ENCODE measurements at regions not wholly inside any gene's neighbourhood (a gene's known extent, or its start where the extent isn't known, plus 50 kb on each side); places are given as distances from the start of the nearest gene placed in this dataset.

GRCh38 chr20:11368499-11368898, 549.2 kb upstream of the BTBD3 start:
- no peaks in the 10 kb centered on the region for H3K9me3 Mint-ChIP-seq (ENCODE audit: low read depth)
- H3K4me1 Mint-ChIP-seq (ENCODE audit: low read depth) = peaks cover 16% of the 10 kb centered on the region
- no peak for DNase-seq (ENCODE audit: low spot score)
- H3K36me3 Mint-ChIP-seq (ENCODE audit: low read depth) = no peaks in the 10 kb centered on the region
- H3K4me3 Mint-ChIP-seq (ENCODE audit: unreplicated experiment) = no peak overlapping the region
- H3K27ac Mint-ChIP-seq (ENCODE audit: unreplicated experiment) = no peak overlapping the region
- H3K27me3 Mint-ChIP-seq (ENCODE audit: low read depth) = no peaks in the 10 kb centered on the region
- no peak for TF ChIP-seq CTCF (IDR thresholded peaks at IDR 0.05)

- Mint-ChIP-seq H3K27me3 (ENCODE audit: low read depth) (no peaks in the 10 kb centered on the region), H3K36me3 (ENCODE audit: low read depth) (no peaks in the 10 kb centered on the region), H3K9me3 (ENCODE audit: low read depth) (no peaks in the 10 kb centered on the region), H3K4me3 (ENCODE audit: unreplicated experiment) (no peak overlapping the region), H3K4me1 (ENCODE audit: low read depth) (peaks cover 21% of the 10 kb centered on the region), H3K27ac (ENCODE audit: unreplicated experiment) (no peak overlapping the region)
- DNase-seq (ENCODE audit: low spot score) = no peak
- no peak for TF ChIP-seq CTCF (IDR thresholded peaks at IDR 0.05)
Observed at GRCh38 chr20:11368965-11369711, 548.6 kb upstream of the BTBD3 start.

DNA sequence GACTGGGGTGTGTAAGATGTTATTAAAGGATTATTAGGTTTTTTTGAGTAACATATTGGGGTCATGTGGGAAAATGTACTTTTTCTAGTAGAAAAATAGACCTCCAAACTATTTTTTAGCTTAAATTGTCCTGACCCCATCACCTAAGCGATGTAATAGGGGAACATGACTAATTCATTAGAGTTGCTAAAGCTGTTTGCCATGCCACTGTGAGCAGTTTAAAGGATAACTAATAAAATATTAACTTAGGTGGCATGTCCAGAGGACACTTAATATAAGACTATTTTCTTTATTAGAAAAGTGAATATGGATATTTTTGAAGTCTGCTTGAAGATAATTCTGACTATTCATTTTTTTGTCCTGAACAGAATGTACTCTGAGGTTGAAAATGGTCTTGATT, 545.9 kb upstream of the BTBD3 start:
- H3K27me3 Mint-ChIP-seq (ENCODE audit: low read depth) = no peaks in the 10 kb centered on the region
- no peak overlapping the region for H3K27ac Mint-ChIP-seq (ENCODE audit: unreplicated experiment)
- H3K4me1 Mint-ChIP-seq (ENCODE audit: low read depth) = peaks cover 35% of the 10 kb centered on the region
- H3K4me3 Mint-ChIP-seq (ENCODE audit: unreplicated experiment) = no peak overlapping the region
- DNase-seq (ENCODE audit: low spot score) = no peak
- TF ChIP-seq CTCF (IDR thresholded peaks at IDR 0.05) = no peak
- H3K36me3 Mint-ChIP-seq (ENCODE audit: low read depth) = no peaks in the 10 kb centered on the region
- peaks cover under 1% of the 10 kb centered on the region for H3K9me3 Mint-ChIP-seq (ENCODE audit: low read depth)

GRCh38 chr20:11372876-11373790, 544.6 kb upstream of the BTBD3 start:
- peaks cover 7% of the 10 kb centered on the region for H3K9me3 Mint-ChIP-seq (ENCODE audit: low read depth)
- no peak for DNase-seq (ENCODE audit: low spot score)
- H3K27ac Mint-ChIP-seq (ENCODE audit: unreplicated experiment) = no peak overlapping the region
- peaks cover 41% of the 10 kb centered on the region for H3K4me1 Mint-ChIP-seq (ENCODE audit: low read depth)
- H3K27me3 Mint-ChIP-seq (ENCODE audit: low read depth) = no peaks in the 10 kb centered on the region
- H3K36me3 Mint-ChIP-seq (ENCODE audit: low read depth) = no peaks in the 10 kb centered on the region
- H3K4me3 Mint-ChIP-seq (ENCODE audit: unreplicated experiment) = no peak overlapping the region
- TF ChIP-seq CTCF (IDR thresholded peaks at IDR 0.05) = no peak

DNA sequence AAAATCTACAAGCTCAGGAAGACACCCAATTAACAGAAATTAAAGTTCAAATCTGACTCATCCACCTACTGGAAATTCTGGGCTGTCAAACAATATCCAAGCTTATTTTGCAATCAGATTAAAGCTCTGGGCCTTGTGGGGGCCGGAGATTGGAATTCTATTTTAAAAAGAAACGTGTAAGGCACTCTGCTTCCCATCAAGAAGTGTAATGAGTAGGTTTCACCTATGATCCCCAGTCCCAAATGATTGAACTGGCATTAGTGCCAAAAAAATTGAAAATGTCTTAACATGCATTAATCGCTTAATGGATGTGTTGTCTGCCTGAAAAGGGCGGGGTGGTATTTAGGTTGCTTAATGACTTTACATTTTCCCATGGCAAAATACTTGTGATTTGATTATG, 542.4 kb upstream of the BTBD3 start:
- no peak for DNase-seq (ENCODE audit: low spot score)
- Mint-ChIP-seq H3K27ac (ENCODE audit: unreplicated experiment) (no peak overlapping the region), H3K4me3 (ENCODE audit: unreplicated experiment) (no peak overlapping the region), H3K27me3 (ENCODE audit: low read depth) (no peaks in the 10 kb centered on the region), H3K36me3 (ENCODE audit: low read depth) (no peaks in the 10 kb centered on the region), H3K9me3 (ENCODE audit: low read depth) (peaks cover 7% of the 10 kb centered on the region), H3K4me1 (ENCODE audit: low read depth) (peaks cover 47% of the 10 kb centered on the region)
- TF ChIP-seq CTCF (IDR thresholded peaks at IDR 0.05) = no peak
